DMS53 (cell line): ENCODE measurements at regions not wholly inside any gene's neighbourhood (a gene's known extent, or its start where the extent isn't known, plus 50 kb on each side); places are given as distances from the start of the nearest gene placed in this dataset.

Experiments
- DNase-seq: peaks from one replicate; lab custom pipeline; 2025; lab: John Stamatoyannopoulos, UW

GRCh38 chr16:73530529-73530928 lies 482.6 kb upstream of the ZFHX3 start:
- no peak for DNase-seq

- DNase-seq, result no peak
These were observed 481.5 kb upstream of the ZFHX3 start for GRCh38 chr16:73529303-73530012.

GRCh38 chr16:73527187-73527586 lies 479.3 kb upstream of the ZFHX3 start:
- DNase-seq, result peak; percentile 53

GRCh38 chr16:73526011-73526804 lies 478.3 kb upstream of the ZFHX3 start:
- no peak for DNase-seq

- DNase-seq, result no peak
These were observed 475.3 kb upstream of the ZFHX3 start for GRCh38 chr16:73523209-73523608.

- no peak for DNase-seq
These were observed 473.6 kb upstream of the ZFHX3 start for GRCh38 chr16:73521499-73521898.

- DNase-seq, result no peak
These were observed 467.7 kb upstream of the ZFHX3 start for GRCh38 chr16:73515616-73516015.

GRCh38 chr16:73510852-73511251 lies 462.9 kb upstream of the ZFHX3 start:
- no peak for DNase-seq

- DNase-seq, result no peak
These were observed 458.7 kb upstream of the ZFHX3 start for GRCh38 chr16:73506568-73507056.

- no peak for DNase-seq
These were observed 457.6 kb upstream of the ZFHX3 start for GRCh38 chr16:73505577-73505976.

GRCh38 chr16:73504591-73505575 lies 457.0 kb upstream of the ZFHX3 start:
- DNase-seq, result no peak

GRCh38 chr16:73503093-73503492 lies 455.2 kb upstream of the ZFHX3 start:
- no peak for DNase-seq

GRCh38 chr16:73499276-73499675 lies 451.3 kb upstream of the ZFHX3 start:
- DNase-seq, result no peak

GRCh38 chr16:73485880-73486279 lies 438.0 kb upstream of the ZFHX3 start:
- no peak for DNase-seq

- DNase-seq, result no peak
These were observed 436.2 kb upstream of the ZFHX3 start for GRCh38 chr16:73483934-73484711.

GRCh38 chr16:73483076-73483791 lies 435.3 kb upstream of the ZFHX3 start:
- DNase-seq, result no peak

- DNase-seq, result no peak
These were observed 434.4 kb upstream of the ZFHX3 start for GRCh38 chr16:73482310-73482709.

- no peak for DNase-seq
These were observed 432.5 kb upstream of the ZFHX3 start for GRCh38 chr16:73480381-73480780.

GRCh38 chr16:73473713-73474112 lies 425.8 kb upstream of the ZFHX3 start:
- DNase-seq, result no peak

GRCh38 chr16:73464834-73465233 lies 416.9 kb upstream of the ZFHX3 start:
- no peak for DNase-seq

GRCh38 chr16:73459586-73459985 lies 411.7 kb upstream of the ZFHX3 start:
- no peak for DNase-seq
